ENCODE measurements at regions not wholly inside any gene's neighbourhood (a gene's known extent, or its start where the extent isn't known, plus 50 kb on each side); places are given as distances from the start of the nearest gene placed in this dataset.
"Not testable (repeated sequence)": the region's sequence is repeated elsewhere in the genome, so short reads cannot be mapped to it uniquely, and the experiment has no call there.

GRCh38 chr16:46389561-46390041, 231.6 kb downstream of the SHCBP1 start:
- intact Hi-C loops (cut with DNase I); ATAC-seq: not testable (repeated sequence)
- DNase-seq (ENCODE audit: low spot score) = peak; percentile 72

GRCh38 chr16:46388939-46389491, 232.2 kb downstream of the SHCBP1 start:
- DNase-seq (ENCODE audit: low spot score); ATAC-seq; intact Hi-C loops (cut with DNase I): not testable (repeated sequence)

- intact Hi-C loops (cut with DNase I); DNase-seq (ENCODE audit: low spot score); ATAC-seq: not testable (repeated sequence)
Observed at GRCh38 chr16:46388354-46388753, 232.8 kb downstream of the SHCBP1 start.

GRCh38 chr16:46387720-46388119, 233.5 kb downstream of the SHCBP1 start:
- intact Hi-C loops (cut with DNase I) = not testable (repeated sequence)
- peak; percentile 1 for ATAC-seq
- DNase-seq (ENCODE audit: low spot score) = peak; percentile 58

GRCh38 chr16:46386805-46387620, 234.2 kb downstream of the SHCBP1 start:
- intact Hi-C loops (cut with DNase I); DNase-seq (ENCODE audit: low spot score): not testable (repeated sequence)
- ATAC-seq = peak; percentile 9

- ATAC-seq; intact Hi-C loops (cut with DNase I); DNase-seq (ENCODE audit: low spot score): not testable (repeated sequence)
Observed at GRCh38 chr16:46386110-46386771, 234.9 kb downstream of the SHCBP1 start.

GRCh38 chr16:46384285-46385061, 236.7 kb downstream of the SHCBP1 start:
- intact Hi-C loops (cut with DNase I); ATAC-seq: not testable (repeated sequence)
- peak; percentile 56 for DNase-seq (ENCODE audit: low spot score)

- not testable (repeated sequence) for ATAC-seq
Observed at GRCh38 chr16:46383581-46383980, 237.6 kb downstream of the SHCBP1 start.

GRCh38 chr16:46382791-46383541, 238.2 kb downstream of the SHCBP1 start:
- DNase-seq (ENCODE audit: low spot score); intact Hi-C loops (cut with DNase I); ATAC-seq: not testable (repeated sequence)

More at GRCh38 chr16:46383581-46383980, 237.6 kb downstream of the SHCBP1 start:
- intact Hi-C loops (cut with DNase I); DNase-seq (ENCODE audit: low spot score): not testable (repeated sequence)

- ATAC-seq; DNase-seq (ENCODE audit: low spot score); intact Hi-C loops (cut with DNase I): not testable (repeated sequence)
Observed at GRCh38 chr16:46382079-46382478, 239.1 kb downstream of the SHCBP1 start.

GRCh38 chr16:46381344-46381743, 239.8 kb downstream of the SHCBP1 start:
- intact Hi-C loops (cut with DNase I); DNase-seq (ENCODE audit: low spot score); ATAC-seq: not testable (repeated sequence)

Data from sciatic nerve (tissue), 2 donors.